ENCODE measurements at regions not wholly inside any gene's neighbourhood (a gene's known extent, or its start where the extent isn't known, plus 50 kb on each side); places are given as distances from the start of the nearest gene placed in this dataset.

DNA sequence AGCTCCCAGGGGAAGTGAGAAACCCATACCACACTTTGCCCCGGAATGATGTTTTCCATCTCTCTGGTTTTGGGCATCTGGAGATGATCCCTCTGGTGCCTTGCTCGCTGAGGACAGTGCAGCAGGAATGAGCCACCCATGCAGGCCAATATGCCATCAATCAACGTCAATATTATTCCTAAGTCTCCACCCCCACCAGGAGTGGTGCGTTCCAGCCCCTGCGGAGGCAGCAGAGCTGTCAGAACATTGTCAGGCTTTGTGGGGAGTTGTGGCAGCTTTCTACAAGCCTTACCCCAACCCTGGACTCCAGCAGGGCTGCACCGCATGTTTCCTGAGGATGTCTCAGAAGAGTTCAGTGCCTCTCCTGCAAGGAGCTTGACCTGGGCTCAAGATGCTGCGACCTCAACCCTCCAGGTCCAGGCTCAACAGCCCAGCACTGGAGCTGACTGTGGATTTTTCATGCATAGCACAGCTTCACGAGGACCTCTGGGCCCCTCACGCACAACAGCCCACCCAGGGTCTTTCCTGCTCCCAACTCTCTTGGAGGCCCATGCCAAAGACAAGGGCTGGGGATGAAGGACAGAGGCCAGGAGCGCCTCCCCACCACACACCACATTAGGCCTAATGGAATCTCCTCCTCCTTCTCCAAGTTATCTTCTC is 67.5 kb downstream of the PSMG1 start:
- TF ChIP-seq, protein P1, sequence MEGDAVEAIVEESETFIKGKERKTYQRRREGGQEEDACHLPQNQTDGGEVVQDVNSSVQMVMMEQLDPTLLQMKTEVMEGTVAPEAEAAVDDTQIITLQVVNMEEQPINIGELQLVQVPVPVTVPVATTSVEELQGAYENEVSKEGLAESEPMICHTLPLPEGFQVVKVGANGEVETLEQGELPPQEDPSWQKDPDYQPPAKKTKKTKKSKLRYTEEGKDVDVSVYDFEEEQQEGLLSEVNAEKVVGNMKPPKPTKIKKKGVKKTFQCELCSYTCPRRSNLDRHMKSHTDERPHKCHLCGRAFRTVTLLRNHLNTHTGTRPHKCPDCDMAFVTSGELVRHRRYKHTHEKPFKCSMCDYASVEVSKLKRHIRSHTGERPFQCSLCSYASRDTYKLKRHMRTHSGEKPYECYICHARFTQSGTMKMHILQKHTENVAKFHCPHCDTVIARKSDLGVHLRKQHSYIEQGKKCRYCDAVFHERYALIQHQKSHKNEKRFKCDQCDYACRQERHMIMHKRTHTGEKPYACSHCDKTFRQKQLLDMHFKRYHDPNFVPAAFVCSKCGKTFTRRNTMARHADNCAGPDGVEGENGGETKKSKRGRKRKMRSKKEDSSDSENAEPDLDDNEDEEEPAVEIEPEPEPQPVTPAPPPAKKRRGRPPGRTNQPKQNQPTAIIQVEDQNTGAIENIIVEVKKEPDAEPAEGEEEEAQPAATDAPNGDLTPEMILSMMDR (IDR thresholded peaks at IDR 0.05; ENCODE audit: low read depth, low read length, missing input control), result no peak
- TF ChIP-seq, protein P2, sequence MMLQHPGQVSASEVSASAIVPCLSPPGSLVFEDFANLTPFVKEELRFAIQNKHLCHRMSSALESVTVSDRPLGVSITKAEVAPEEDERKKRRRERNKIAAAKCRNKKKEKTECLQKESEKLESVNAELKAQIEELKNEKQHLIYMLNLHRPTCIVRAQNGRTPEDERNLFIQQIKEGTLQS (IDR thresholded peaks at IDR 0.05), result no peak
- TF ChIP-seq GABPA (IDR thresholded peaks at IDR 0.05 in 1 of 2, conservative IDR thresholded peaks at IDR 0.05 in 1 of 2) (no peak), RAD21 (IDR thresholded peaks at IDR 0.05) (no peak), FOXA1 (IDR thresholded peaks at IDR 0.05) (no peak), YY1 (IDR thresholded peaks at IDR 0.05) (no peak), TAF1 (conservative IDR thresholded peaks at IDR 0.05) (no peak)
- TF ChIP-seq, protein P3, sequence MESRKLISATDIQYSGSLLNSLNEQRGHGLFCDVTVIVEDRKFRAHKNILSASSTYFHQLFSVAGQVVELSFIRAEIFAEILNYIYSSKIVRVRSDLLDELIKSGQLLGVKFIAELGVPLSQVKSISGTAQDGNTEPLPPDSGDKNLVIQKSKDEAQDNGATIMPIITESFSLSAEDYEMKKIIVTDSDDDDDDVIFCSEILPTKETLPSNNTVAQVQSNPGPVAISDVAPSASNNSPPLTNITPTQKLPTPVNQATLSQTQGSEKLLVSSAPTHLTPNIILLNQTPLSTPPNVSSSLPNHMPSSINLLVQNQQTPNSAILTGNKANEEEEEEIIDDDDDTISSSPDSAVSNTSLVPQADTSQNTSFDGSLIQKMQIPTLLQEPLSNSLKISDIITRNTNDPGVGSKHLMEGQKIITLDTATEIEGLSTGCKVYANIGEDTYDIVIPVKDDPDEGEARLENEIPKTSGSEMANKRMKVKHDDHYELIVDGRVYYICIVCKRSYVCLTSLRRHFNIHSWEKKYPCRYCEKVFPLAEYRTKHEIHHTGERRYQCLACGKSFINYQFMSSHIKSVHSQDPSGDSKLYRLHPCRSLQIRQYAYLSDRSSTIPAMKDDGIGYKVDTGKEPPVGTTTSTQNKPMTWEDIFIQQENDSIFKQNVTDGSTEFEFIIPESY (IDR thresholded peaks at IDR 0.05), result no peak
